ENCODE measurements at regions not wholly inside any gene's neighbourhood (a gene's known extent, or its start where the extent isn't known, plus 50 kb on each side); places are given as distances from the start of the nearest gene placed in this dataset.

DNA sequence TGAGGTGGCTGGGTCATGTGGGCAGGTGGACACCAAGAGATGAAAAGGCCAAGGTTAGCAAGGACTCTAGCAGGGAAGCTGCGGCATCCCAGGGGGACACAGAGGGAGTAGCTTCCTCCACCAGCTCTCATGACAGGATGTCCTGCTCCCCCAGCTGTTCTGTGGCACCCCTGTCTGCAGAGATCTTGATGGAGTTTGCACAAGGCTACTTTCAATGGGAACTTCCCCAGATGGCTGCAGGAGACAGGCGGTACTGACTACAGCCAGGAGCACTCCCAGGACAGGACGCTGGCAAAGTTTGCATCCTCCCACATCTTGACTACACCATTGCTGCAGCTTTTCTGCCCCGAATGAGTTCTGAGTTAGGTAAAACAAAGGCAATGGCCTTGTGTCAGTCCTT lies 312.8 kb downstream of the TLE4 start:
- TF ChIP-seq, protein P1, sequence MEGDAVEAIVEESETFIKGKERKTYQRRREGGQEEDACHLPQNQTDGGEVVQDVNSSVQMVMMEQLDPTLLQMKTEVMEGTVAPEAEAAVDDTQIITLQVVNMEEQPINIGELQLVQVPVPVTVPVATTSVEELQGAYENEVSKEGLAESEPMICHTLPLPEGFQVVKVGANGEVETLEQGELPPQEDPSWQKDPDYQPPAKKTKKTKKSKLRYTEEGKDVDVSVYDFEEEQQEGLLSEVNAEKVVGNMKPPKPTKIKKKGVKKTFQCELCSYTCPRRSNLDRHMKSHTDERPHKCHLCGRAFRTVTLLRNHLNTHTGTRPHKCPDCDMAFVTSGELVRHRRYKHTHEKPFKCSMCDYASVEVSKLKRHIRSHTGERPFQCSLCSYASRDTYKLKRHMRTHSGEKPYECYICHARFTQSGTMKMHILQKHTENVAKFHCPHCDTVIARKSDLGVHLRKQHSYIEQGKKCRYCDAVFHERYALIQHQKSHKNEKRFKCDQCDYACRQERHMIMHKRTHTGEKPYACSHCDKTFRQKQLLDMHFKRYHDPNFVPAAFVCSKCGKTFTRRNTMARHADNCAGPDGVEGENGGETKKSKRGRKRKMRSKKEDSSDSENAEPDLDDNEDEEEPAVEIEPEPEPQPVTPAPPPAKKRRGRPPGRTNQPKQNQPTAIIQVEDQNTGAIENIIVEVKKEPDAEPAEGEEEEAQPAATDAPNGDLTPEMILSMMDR (IDR thresholded peaks at IDR 0.05; ENCODE audit: low read depth, low read length, poor library complexity, severe bottlenecking), result no peak
- no peak for TF ChIP-seq EZH2phosphoT487 (IDR thresholded peaks at IDR 0.05; ENCODE audit: borderline replicate concordance, low read length)
